ENCODE measurements at regions not wholly inside any gene's neighbourhood (a gene's known extent, or its start where the extent isn't known, plus 50 kb on each side); places are given as distances from the start of the nearest gene placed in this dataset.

GRCh38 chr2:200725596-200725995 is 86.1 kb upstream of the BZW1 start:
- no peak for DNase-seq
- H3K27ac Mint-ChIP-seq: no peak overlapping the region
- no peak overlapping the region for H3K4me3 Mint-ChIP-seq

GRCh38 chr2:200728630-200729029 is 83.1 kb upstream of the BZW1 start:
- H3K4me1 Mint-ChIP-seq: peaks cover 13% of the 10 kb centered on the region
- no peaks in the 10 kb centered on the region for H3K36me3 Mint-ChIP-seq
- H3K4me3 Mint-ChIP-seq: no peak overlapping the region
- H3K9me3 Mint-ChIP-seq: no peaks in the 10 kb centered on the region
- peaks cover 35% of the 10 kb centered on the region for H3K27me3 Mint-ChIP-seq
- CTCF ChIA-PET: interaction anchor here (0.6 to 0.9 kb wide), 2 partner anchors 24 to 61 kb away, joined by 3 read pairs; no protein-coding TSS in a partner anchor
- DNase-seq: no peak
- no peak overlapping the region for H3K27ac Mint-ChIP-seq

More at GRCh38 chr2:200725596-200725995, 86.1 kb upstream of the BZW1 start:
- Mint-ChIP-seq H3K9me3 (peaks cover under 1% of the 10 kb centered on the region), H3K36me3 (no peaks in the 10 kb centered on the region), H3K27me3 (peaks cover 36% of the 10 kb centered on the region), H3K4me1 (peaks cover 13% of the 10 kb centered on the region)
- CTCF ChIA-PET: interaction anchor here (1.0 to 1.4 kb wide), 2 partner anchors 10 to 30 kb away, joined by 4 read pairs; no protein-coding TSS in a partner anchor

- CTCF ChIA-PET: interaction anchor here (0.6 kb wide), 1 partner anchor 8 kb away, joined by 4 read pairs; no protein-coding TSS in a partner anchor
- Mint-ChIP-seq H3K4me1 (peaks cover 16% of the 10 kb centered on the region), H3K4me3 (no peak overlapping the region), H3K27ac (no peak overlapping the region), H3K9me3 (no peaks in the 10 kb centered on the region), H3K36me3 (no peaks in the 10 kb centered on the region), H3K27me3 (peaks cover 30% of the 10 kb centered on the region)
- no peak for DNase-seq
Observed at GRCh38 chr2:200730302-200730701, 81.4 kb upstream of the BZW1 start.

GRCh38 chr2:200730960-200731359 is 80.8 kb upstream of the BZW1 start:
- no peak overlapping the region for H3K4me3 Mint-ChIP-seq
- CTCF ChIA-PET: no interaction called here
- H3K36me3 Mint-ChIP-seq: no peaks in the 10 kb centered on the region
- H3K27ac Mint-ChIP-seq: no peak overlapping the region
- DNase-seq: no peak
- H3K9me3 Mint-ChIP-seq: no peaks in the 10 kb centered on the region
- peaks cover 17% of the 10 kb centered on the region for H3K4me1 Mint-ChIP-seq
- peaks cover 29% of the 10 kb centered on the region for H3K27me3 Mint-ChIP-seq

GRCh38 chr2:200732866-200733265 is 78.8 kb upstream of the BZW1 start:
- H3K27me3 Mint-ChIP-seq: peaks cover 25% of the 10 kb centered on the region
- CTCF ChIA-PET: interaction anchor here (1.6 kb wide), 1 partner anchor 20 kb away, joined by 8 read pairs; no protein-coding TSS in a partner anchor

GRCh38 chr2:200733713-200734198 is 78.0 kb upstream of the BZW1 start:
- CTCF ChIA-PET: interaction anchor here (1.6 kb wide), 1 partner anchor 21 kb away, joined by 8 read pairs; no protein-coding TSS in a partner anchor
- peaks cover 11% of the 10 kb centered on the region for H3K4me1 Mint-ChIP-seq
- H3K4me3 Mint-ChIP-seq: no peak overlapping the region
- no peaks in the 10 kb centered on the region for H3K36me3 Mint-ChIP-seq
- H3K9me3 Mint-ChIP-seq: no peaks in the 10 kb centered on the region
- DNase-seq: no peak
- H3K27me3 Mint-ChIP-seq: peaks cover 33% of the 10 kb centered on the region
- no peak overlapping the region for H3K27ac Mint-ChIP-seq

More at GRCh38 chr2:200732866-200733265, 78.8 kb upstream of the BZW1 start:
- no peak overlapping the region for H3K4me3 Mint-ChIP-seq
- H3K27ac Mint-ChIP-seq: no peak overlapping the region
- no peak for DNase-seq
- no peaks in the 10 kb centered on the region for H3K9me3 Mint-ChIP-seq
- H3K4me1 Mint-ChIP-seq: peaks cover 11% of the 10 kb centered on the region
- no peaks in the 10 kb centered on the region for H3K36me3 Mint-ChIP-seq

GRCh38 chr2:200735061-200735460 is 76.6 kb upstream of the BZW1 start:
- Mint-ChIP-seq H3K36me3 (no peaks in the 10 kb centered on the region), H3K27me3 (peaks cover 45% of the 10 kb centered on the region), H3K9me3 (no peaks in the 10 kb centered on the region), H3K4me3 (no peak overlapping the region), H3K27ac (no peak overlapping the region), H3K4me1 (peaks cover 11% of the 10 kb centered on the region)
- DNase-seq: no peak
- CTCF ChIA-PET: interaction anchor here (0.8 to 2.5 kb wide), 6 partner anchors 9 to 251 kb away, joined by 3 to 23 read pairs (median 6); no protein-coding TSS in a partner anchor

GRCh38 chr2:200736646-200737274 is 75.0 kb upstream of the BZW1 start:
- H3K36me3 Mint-ChIP-seq: no peaks in the 10 kb centered on the region
- H3K4me1 Mint-ChIP-seq: peaks cover 11% of the 10 kb centered on the region
- H3K4me3 Mint-ChIP-seq: no peak overlapping the region
- no peak for DNase-seq
- peaks cover 46% of the 10 kb centered on the region for H3K27me3 Mint-ChIP-seq
- no peaks in the 10 kb centered on the region for H3K9me3 Mint-ChIP-seq
- no peak overlapping the region for H3K27ac Mint-ChIP-seq
- CTCF ChIA-PET: interaction anchor here (0.7 to 2.5 kb wide), 5 partner anchors 18 to 150 kb away, joined by 3 to 23 read pairs (median 3); no protein-coding TSS in a partner anchor

- peaks cover 11% of the 10 kb centered on the region for H3K4me1 Mint-ChIP-seq
- H3K4me3 Mint-ChIP-seq: no peak overlapping the region
- DNase-seq: no peak
- H3K27ac Mint-ChIP-seq: no peak overlapping the region
- H3K9me3 Mint-ChIP-seq: no peaks in the 10 kb centered on the region
- H3K27me3 Mint-ChIP-seq: peaks cover 45% of the 10 kb centered on the region
- H3K36me3 Mint-ChIP-seq: no peaks in the 10 kb centered on the region
- CTCF ChIA-PET: interaction anchor here (0.7 to 2.5 kb wide), 4 partner anchors 8 to 151 kb away, joined by 3 to 23 read pairs (median 4); no protein-coding TSS in a partner anchor
Observed at GRCh38 chr2:200737585-200737984, 74.1 kb upstream of the BZW1 start.

GRCh38 chr2:200738590-200738989 is 73.1 kb upstream of the BZW1 start:
- Mint-ChIP-seq H3K4me1 (peaks cover 11% of the 10 kb centered on the region), H3K27ac (no peak overlapping the region), H3K27me3 (peaks cover 47% of the 10 kb centered on the region), H3K4me3 (no peak overlapping the region), H3K36me3 (no peaks in the 10 kb centered on the region), H3K9me3 (no peaks in the 10 kb centered on the region)
- DNase-seq: no peak
- CTCF ChIA-PET: interaction anchor here (0.5 to 0.8 kb wide), 2 partner anchors 35 to 65 kb away, joined by 3 read pairs; no protein-coding TSS in a partner anchor

GRCh38 chr2:200740907-200741306 is 70.8 kb upstream of the BZW1 start:
- no peak for DNase-seq
- Mint-ChIP-seq H3K27ac (no peak overlapping the region), H3K4me1 (peaks cover 3% of the 10 kb centered on the region), H3K27me3 (peaks cover 43% of the 10 kb centered on the region), H3K36me3 (no peaks in the 10 kb centered on the region), H3K4me3 (no peak overlapping the region), H3K9me3 (no peaks in the 10 kb centered on the region)
- CTCF ChIA-PET: no interaction called here

GRCh38 chr2:200741468-200742202 is 70.1 kb upstream of the BZW1 start:
- CTCF ChIA-PET: no interaction called here
- Mint-ChIP-seq H3K4me1 (no peaks in the 10 kb centered on the region), H3K36me3 (no peaks in the 10 kb centered on the region), H3K27me3 (peaks cover 41% of the 10 kb centered on the region), H3K4me3 (no peak overlapping the region), H3K27ac (no peak overlapping the region), H3K9me3 (no peaks in the 10 kb centered on the region)
- DNase-seq: no peak

GRCh38 chr2:200742426-200742825 is 69.3 kb upstream of the BZW1 start:
- Mint-ChIP-seq H3K27ac (no peak overlapping the region), H3K4me1 (no peaks in the 10 kb centered on the region), H3K36me3 (no peaks in the 10 kb centered on the region), H3K9me3 (no peaks in the 10 kb centered on the region), H3K27me3 (peaks cover 41% of the 10 kb centered on the region), H3K4me3 (no peak overlapping the region)
- DNase-seq: no peak
- CTCF ChIA-PET: no interaction called here

- Mint-ChIP-seq H3K4me1 (no peaks in the 10 kb centered on the region), H3K9me3 (no peaks in the 10 kb centered on the region), H3K27ac (peak overlapping the region; percentile 38), H3K4me3 (no peak overlapping the region), H3K27me3 (peaks cover 39% of the 10 kb centered on the region), H3K36me3 (no peaks in the 10 kb centered on the region)
- DNase-seq: no peak
- CTCF ChIA-PET: no interaction called here
Observed at GRCh38 chr2:200743042-200743676, 68.6 kb upstream of the BZW1 start.

Data from activated naive CD4-positive, alpha-beta T cell treated with anti-CD3 and anti-CD28 coated beads, Interleukin-2, amount 10 ng/mL, durations not matched to agents 7 days and 5 days (primary cell).